SU-DHL-6 (cell line): ENCODE measurements at regions not wholly inside any gene's neighbourhood (a gene's known extent, or its start where the extent isn't known, plus 50 kb on each side); places are given as distances from the start of the nearest gene placed in this dataset.

Source experiments
- EZH2phosphoT487 ChIP-seq: fragments of 200-600 bp; sonication (generic), shearing (Covaris generic); conservative IDR thresholded peaks from 2 replicates; pipeline ENCODE4 v1.6.1; 2018; ENCODE audit warnings: mild to moderate bottlenecking, antibody characterized with exemption, low read length, moderate library complexity, mixed read lengths
- TF ChIP-seq, protein P1 (sequence below): fragments of 200-600 bp; sonication (generic); IDR thresholded peaks from one replicate; pipeline ENCODE4 v1.5.1; 2017; ENCODE audit warnings: antibody characterized with exemption, mild to moderate bottlenecking, low read length, moderate library complexity; ENCODE audit not compliant: insufficient read depth, poor library complexity, severe bottlenecking

DNA sequence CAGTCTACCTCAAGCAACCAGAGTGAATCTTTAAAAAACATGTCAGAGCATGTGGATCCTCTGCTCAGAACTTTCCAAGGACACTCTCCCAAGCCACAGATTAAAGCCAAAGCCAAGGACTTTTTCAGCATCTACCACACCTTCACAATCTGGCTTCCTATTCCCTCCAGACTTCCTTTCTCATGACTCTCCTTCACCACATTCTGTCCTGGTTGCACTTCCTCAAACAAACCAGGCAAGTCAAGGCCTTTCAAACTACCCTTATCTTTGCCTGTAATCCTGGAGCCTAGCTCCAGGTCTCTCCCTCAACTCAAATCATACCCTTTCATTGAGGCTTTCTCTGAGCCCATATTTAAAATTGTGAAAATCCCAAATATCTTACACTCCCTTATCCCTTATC, 191.6 kb upstream of the GALNTL6 start:
- TF ChIP-seq, protein P1, sequence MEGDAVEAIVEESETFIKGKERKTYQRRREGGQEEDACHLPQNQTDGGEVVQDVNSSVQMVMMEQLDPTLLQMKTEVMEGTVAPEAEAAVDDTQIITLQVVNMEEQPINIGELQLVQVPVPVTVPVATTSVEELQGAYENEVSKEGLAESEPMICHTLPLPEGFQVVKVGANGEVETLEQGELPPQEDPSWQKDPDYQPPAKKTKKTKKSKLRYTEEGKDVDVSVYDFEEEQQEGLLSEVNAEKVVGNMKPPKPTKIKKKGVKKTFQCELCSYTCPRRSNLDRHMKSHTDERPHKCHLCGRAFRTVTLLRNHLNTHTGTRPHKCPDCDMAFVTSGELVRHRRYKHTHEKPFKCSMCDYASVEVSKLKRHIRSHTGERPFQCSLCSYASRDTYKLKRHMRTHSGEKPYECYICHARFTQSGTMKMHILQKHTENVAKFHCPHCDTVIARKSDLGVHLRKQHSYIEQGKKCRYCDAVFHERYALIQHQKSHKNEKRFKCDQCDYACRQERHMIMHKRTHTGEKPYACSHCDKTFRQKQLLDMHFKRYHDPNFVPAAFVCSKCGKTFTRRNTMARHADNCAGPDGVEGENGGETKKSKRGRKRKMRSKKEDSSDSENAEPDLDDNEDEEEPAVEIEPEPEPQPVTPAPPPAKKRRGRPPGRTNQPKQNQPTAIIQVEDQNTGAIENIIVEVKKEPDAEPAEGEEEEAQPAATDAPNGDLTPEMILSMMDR = no peak
- no peak for TF ChIP-seq EZH2phosphoT487
